Eye (tissue), 1 donor: ENCODE measurements at regions not wholly inside any gene's neighbourhood (a gene's known extent, or its start where the extent isn't known, plus 50 kb on each side); places are given as distances from the start of the nearest gene placed in this dataset.
A peak's percentile ranks its signal among the peaks of the same experiment; 100 is the strongest.
"Not testable (repeated sequence)": the region's sequence is repeated elsewhere in the genome, so short reads cannot be mapped to it uniquely, and the experiment has no call there.

ENCODE experiments used
- DNase-seq: peaks from one replicate; pipeline ENCODE4 v3.0.0-alpha.2; 2015

DNA sequence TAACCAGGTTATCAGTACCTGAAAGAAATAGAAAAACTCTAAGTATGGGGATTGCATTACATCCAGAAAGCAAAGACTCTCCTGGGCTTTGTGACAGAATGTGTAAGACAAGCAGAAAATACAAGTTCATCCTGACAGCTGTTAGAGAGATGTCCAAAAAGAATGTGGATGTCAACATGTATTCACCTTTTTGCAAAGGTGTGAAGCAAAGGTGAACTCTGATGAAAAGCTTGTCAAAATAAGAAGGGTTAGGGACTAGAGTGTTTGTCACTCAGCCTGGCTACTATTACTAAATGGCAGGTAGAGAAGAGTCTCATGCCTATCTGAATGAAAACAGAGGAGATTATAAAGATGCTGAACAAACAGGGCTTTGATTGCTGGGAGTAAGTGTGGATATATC, 527.6 kb upstream of the CA10 start:
- no peak for DNase-seq

DNA sequence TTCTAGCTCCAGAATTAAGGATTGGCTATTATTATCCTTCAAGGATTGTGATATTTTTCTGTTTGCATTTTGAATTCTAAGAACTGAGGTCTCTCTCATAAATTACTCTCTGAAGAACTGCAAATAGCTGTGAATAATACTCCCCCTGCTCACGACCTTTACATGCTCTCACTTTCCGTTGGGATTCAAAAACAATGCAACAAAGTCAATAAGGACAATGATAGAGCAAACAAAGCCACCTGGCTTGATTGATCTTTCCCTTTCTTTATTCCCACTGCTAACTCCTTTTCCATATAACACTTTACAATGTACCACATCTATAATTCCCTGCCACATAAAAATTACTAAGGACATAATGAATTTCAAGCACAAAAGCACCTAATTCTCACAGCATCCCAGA, 523.0 kb upstream of the CA10 start:
- DNase-seq = no peak

DNA sequence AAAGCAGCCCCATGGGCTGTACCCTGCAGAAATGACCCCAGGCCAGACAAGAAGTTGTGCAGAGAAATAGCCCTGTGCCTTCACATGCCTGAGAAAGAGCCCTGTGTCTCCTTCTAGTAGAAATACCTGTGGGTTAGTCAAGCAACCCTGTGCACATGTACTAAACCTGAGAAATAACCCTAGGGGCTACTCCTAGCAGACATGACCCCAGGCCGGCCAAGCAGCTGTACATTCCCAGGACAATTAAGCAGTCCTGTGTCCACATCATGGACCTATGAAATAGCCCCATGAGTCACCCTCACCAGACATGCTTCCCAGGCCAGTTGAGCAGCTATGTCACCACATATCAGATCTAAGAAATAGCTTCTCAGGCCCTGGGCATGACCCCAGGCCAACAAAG, 519.7 kb upstream of the CA10 start:
- DNase-seq = no peak

DNA sequence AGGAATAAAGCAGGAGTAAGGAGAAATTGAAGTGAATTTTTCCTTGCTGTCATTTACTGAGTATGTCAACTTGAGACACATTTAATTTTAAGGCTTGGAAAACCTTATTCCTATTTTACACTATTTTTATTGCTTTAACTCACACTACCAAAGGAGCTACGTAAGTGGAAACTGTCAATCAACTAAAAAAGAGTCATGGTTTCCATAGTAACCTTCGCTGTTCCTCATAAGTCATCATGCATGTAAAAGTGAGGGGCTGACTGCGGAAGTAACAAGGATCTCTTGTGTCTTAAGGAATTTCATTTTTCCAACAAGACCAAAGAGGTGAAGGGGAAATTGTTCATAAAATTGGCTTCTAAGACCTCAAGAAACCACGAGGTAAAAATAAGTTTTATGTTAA, 516.2 kb upstream of the CA10 start:
- peak; percentile 25 for DNase-seq

DNA sequence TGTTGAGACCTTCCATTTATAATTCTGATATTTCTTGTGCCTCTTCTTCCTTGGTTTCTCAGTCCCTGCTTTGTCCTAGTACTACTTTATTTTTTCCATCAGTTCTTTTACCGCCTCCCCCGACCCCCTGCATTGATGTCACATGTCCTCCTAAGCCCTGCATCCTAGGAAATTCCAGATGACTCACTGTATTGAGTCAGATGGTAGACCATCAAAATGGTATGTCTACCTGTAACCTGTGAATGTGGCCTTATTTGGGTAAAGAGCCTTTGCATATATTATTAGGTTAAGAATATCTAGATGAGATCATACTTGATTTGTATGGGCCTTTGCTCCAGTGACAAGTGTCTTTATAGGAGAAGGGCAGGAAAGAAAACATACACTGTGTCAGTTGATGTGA, 515.3 kb upstream of the CA10 start:
- no peak for DNase-seq

DNA sequence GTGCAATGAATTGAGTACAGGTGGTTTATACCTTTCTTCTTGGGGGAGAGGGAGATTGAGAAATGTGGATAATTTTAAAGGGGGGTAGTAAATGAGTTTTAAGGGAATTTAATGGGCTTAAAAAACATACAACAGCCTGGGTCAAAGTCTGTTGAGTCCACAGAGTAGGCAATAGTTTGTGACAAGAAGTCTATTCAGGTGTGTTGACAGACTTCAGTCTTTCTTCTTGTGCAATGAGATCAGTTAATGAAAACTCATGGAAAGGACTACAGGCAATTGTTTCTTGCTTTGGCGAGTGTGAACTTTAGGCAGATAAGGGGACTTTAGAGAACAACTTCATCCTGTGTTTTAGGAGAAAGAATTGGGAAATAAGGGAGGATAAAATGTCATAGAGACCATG, 507.8 kb upstream of the CA10 start:
- no peak for DNase-seq

DNA sequence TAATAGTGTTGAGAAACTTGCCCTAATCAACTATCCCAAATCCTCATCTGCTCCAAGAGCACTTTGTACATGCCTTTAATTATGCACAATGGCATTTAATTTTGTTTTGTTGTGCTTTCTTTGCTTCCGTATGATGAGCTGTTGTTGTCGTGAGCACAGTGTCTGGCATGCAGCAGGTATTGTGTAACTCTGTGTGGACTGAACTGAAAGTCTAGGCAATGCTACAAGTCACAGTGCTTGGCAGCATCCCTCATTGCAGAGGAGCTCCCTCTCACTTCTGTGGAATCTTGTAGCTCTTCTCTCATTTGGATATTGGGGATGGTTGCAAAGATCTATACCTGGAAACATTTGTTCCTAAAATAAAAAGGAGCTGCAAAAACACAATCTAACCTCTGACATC, 502.2 kb upstream of the CA10 start:
- no peak for DNase-seq

DNA sequence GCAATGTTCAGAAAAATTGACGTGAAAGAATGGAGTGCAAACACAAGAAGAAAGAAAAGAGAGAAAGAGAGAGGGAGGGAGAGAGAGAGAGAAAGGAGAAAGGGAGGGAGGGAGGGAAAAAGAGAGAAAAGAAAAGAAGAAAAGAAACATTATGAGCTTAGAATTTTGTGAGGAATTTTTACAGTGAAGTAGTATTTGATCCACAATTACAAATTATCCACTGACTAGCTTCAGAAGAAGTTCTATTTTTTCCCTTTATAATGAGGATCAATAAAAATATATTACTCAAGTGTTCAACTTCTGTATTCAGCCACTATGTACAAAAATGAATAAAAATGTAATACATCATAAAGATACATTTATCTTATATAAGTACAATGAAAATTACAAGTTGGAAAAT, 494.5 kb upstream of the CA10 start:
- DNase-seq = no peak

DNA sequence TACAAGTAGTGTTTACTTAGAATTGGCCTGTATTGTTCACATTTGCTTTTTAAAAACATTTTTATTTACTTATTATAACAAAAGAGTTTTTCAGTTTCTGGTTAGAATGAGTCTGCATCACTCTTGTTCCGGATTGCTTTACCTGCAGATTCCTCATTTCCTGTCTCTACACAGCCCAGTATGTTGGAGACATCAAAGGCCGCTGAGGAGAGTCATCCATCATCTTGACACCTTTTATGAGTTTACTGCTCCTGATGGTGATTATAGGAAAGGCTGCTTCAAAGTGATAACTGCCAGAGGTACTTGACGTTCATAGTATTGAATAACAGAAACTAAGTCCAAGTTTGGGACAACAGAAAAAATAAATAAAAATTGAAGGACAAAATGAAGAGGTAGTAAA, 490.5 kb upstream of the CA10 start:
- no peak for DNase-seq

DNA sequence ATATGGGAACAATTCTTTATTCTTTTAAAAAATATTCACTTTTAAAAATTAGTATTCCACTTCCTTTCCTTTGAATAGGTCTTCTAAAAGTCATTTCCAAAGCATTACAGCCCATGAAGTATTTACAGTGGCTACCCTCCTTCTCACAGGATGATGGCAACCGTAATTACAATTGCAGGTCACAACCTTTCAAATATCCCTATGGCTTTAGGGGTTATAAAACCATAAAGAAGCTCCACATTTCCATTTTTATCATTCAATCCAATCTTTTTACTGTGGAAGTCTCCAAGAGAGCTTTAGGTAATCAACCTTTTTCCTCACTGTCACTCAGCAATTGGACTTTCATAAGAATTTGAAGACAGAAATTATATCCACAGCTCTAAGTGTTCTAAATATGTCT, 488.9 kb upstream of the CA10 start:
- DNase-seq = no peak

DNA sequence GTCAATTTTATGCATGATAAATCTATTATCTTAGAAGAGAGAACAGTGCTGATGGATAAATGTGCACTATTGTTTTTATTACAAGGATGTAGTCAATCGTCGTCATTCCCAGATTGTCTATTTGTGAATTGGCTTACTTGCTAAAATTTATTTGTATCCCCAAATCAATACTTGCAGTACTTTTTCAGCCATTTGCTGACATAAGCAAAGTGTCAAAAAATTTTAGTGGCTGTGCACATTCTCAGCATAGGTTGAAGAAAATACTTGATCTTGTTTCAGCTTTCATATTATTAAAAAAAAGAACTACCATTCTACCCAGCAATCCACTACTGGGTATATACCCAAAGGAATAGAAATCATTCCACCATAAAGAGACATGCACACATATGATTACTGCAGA, 477.9 kb upstream of the CA10 start:
- DNase-seq = no peak

DNA sequence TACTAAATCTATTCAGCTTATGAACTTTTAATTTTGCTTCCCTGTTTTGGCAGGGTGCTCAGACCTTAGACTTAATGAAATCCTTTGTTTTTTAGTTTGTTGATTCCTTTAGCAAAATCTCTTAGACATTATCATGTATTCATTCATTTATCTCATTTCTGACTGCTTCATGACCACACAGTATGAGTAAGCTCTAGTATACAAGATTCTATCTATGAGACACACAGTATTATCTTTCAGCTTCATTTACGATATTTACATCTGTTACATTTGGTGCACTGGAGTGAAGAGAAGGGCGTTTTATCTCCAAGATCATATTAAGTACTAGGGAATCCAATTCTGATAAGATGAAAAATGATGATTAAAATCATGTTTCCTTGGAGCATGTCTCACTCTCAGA, 448.1 kb upstream of the CA10 start:
- no peak for DNase-seq

DNA sequence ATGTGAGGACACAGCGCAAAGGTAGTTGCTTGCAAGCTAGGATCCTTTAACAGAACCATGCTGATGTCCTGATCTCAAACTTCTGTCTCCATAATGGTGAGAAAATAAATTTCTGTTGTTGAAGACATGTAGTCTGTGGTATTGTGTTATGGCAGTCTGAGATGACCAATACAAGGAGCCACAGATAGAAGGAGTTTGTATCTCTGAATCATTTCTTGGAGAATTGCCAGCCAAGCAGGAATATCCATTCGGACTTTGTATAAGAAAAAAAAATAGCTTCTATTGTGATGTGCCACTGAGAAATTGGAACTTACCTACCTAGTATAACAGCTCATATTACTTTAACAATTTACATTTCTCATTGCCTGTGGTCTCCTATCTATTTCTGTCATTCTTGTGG, 447.6 kb upstream of the CA10 start:
- no peak for DNase-seq

DNA sequence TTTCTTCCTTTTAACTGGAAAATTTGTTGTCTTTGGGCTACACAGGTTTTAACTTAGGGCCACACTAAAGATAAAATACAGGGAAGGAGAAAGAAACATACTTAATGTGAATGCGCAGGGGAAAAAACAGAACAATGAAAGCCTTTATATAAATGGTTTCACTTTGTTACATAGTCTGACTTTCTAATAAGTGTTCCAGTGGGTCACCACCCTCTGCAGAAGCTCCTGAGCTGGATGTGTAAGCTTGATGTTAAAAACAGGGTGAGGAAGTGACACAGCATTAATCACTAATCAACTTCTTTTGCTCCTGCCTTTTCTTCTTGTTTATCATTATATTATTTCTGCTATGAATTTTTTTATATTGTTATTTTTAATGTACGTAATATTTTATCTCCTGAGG, 445.6 kb upstream of the CA10 start:
- no peak for DNase-seq

DNA sequence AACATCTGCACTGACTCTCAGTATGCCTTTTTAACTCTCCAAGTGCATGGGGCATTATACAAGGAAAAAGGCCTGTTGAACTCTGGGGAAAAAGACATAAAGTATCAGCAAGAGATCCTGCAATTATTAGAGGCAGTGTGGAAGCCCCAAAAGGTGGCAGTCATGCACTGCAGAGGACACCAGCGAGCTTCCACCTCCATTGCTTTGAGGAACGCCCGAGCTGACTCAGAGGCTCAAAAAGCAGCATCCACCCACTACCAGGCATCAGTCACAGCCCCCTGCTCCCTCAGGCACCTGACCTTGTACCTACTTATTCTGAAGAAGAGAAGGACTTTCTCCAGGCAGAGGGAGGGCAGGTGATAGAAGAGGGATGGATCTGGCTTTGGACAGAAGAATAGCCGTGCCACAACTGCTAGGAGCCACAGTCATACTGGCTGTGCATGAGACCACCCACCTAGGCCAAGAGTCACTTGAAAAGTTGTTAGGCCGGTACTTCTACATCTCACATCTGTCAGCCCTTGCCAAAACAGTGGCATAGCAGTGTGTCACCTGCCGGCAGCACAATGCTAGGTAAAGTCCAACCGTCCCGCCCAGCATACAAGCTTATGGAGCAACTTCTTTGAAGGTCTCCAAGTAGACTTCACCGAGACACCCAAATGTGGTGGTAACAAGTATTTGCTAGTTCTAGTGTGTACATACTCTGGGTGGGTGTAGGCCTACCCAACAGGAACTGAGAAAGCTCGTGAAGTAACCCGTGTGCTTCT, 439.1 kb upstream of the CA10 start:
- not testable (repeated sequence) for DNase-seq

DNA sequence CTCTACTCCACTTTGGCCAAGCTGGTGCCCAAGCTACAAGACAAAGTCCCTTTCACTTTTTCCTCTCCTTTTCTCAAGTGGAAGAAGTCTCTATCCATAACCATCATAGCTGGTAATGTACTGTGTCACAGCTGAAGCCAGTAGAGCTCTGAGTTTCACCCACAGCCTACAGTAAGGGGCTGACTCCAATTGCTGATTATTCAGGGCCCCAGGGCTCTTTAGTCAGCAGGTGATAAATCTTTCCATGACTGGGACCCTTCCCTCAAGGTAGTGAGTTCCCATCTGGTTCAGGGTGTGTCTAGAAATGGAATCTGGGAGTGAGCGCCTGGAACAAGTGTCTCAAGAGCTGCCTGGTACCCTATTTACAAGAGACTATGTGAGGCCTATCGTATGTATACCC, 436.0 kb upstream of the CA10 start:
- DNase-seq = no peak

DNA sequence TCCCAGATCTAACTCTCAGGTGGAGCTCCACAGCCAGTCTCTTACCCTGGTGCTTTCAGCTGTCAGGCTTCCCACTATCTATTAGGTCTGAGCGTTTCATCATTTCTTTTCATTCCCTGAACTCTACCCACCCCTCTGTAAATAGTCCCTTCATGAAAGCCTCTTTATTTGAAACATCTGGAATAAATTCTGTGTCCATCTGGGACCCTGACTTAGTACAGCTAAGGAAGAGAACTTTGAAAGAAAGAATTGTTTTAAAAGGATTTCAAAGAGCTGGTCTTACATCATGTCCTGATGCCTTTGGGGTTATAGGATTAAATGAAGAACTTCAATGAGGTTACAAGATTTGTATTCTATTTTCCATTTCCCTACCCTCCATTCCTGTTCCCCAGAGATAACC, 388.5 kb upstream of the CA10 start:
- DNase-seq = peak; percentile 18

DNA sequence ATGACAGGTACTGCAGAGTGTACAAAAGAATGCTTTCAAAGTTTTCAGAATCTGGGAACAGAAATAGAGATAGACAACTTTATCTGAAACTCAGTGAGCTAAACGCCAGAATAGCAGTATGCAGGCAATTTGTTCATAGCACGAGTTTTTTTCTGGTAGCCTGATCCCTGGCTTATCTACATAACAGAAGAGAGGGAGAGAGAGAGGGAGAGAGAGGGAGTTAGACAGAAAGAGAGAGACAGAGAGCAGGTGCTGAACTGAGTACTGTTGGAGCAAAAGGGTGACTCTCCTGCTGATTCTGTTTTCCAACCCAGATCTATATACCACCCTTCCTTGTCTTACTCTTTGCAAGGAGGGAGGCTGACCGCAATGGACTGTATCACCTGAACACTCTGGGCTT, 388.0 kb upstream of the CA10 start:
- DNase-seq = peak; percentile 6

DNA sequence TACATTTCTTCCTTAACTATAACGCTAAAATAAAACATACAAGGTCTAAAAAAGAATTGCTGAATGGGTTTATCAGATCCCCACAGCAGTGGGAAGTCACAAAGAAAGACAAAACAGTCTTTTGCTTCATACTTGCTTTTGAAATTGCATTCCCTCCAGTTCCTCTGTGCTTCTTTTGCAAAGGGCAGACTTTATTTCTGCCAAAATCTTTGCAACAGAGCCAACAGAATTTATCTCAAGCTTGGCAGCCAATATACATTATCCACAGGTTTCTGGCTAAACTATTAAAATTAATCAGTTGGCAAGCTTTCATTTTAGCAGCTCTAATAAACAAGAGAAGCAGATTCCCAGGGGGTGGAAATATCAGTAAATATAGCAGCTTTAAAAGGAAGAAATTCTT, 378.9 kb upstream of the CA10 start:
- peak; percentile 21 for DNase-seq

DNA sequence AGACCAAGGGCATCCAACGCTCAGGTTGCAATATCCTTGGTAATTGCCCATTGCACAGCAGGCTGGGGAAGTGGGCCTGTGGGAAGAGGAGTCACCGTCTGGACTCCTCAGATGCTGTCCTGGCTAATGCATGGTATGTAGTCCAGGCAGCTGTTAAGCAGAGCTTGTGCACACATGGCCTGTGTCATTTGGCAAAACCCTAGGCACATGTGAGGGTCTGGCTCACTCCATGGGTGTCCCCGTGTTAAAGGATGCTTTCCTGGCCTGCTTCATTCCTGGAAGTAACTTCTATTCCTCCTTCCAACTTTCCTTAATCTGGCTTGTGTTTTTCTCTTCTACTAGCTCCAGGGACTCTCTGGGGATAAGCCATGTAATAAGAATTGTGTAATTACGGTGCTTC, 378.0 kb upstream of the CA10 start:
- DNase-seq = peak; percentile 13

DNA sequence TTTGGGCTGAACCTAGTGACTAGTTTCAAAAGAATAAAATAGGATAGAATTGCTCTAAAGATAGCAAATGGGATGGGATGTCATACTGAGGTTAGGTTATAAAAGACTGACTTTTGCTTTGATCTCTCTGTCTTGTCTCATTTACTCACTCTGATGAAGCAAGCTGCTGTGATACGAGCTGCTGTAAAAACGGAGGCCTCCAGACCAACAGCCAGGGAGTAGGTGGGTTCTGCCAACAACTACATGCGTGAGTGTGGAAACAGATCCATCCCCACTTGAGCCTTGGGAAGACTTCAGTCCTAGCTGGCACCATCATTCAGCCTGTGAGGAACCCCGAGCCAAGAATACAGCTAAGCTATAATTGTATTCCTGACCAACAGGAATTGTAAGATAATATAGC, 373.9 kb upstream of the CA10 start:
- no peak for DNase-seq

DNA sequence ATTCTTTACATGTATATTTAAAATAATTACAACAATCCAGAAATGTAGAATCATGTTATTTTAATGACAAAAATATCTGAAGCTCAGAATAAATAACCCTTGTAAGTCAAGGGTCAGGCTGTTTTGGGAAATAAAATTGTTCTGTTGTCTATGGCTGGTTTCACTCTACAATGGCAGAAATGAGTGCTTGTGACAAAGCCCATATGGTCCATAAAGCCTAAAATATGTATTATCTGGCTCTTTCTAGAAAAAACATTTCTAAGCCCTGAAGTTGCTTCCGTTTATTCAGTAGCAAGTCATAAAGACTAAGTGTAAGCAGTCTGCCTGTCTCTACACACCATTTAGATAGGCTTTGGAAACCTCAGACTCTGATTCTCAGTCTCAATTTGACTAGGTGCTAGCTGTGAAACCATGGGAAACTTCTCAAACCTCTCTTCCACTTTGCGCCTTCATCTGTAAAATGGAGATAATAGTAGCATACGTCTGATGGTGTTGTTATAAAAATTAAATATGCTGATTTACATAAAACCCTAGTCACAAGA, 365.7 kb upstream of the CA10 start:
- no peak for DNase-seq

DNA sequence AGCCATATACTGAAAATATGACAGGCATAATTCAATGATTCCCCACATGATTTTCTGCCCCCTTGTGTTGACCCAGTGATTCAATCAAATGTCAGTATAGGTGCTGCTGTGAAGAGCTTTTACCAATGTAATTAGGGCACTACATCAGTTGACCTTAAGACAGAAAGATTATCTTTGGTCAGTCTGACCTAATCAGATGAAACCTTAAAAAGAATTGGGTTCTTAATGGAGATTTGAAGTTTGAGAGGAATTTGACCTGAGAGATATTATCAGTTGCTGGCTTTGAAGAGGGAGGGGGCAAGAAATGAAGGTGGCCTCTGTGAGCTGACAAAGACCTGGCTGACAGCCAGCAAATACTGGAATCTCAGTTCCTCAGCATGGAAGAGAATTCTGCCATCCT, 358.7 kb upstream of the CA10 start:
- DNase-seq = peak; percentile 2

DNA sequence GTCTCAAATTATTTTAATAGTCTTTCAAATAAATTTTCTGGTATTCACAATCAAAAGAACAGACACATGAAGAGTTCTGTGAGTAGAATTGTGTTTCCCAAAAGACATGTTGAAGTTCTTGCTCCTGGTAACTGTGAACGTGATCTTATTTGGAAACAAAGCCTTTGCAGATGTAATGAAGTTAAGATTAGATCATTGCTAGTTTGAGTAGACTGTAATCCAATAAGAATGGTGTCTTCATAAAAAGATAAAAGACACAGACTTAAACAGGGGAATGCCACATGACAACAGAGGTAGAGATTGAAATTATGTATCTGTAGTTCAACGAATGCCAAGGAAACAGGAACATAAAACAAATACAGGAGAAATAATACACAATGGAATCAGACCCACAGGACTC, 357.4 kb upstream of the CA10 start:
- no peak for DNase-seq

DNA sequence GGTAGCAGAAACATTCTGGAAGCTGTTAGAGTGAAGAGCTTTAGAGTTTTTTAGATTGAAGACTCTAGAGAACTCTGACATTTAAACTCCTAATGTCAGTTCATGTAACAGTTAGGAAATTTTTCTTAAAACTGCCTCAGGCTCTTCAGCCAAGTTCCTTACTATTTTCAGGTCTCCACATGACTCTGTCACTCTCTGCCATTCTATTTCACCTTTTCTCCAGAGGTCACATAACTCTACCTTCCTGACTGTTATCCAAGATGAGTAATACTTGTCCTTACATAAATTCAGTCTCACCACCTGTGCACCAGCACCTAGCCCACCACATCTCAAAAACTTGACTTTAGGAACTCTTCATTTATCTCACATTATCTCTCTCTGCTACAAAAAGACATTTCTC, 347.1 kb upstream of the CA10 start:
- no peak for DNase-seq
